Neural cell (in vitro differentiated cells): ENCODE measurements at regions not wholly inside any gene's neighbourhood (a gene's known extent, or its start where the extent isn't known, plus 50 kb on each side); places are given as distances from the start of the nearest gene placed in this dataset.

ENCODE experiments used
- H2AFZ ChIP-seq: fragments of 200-600, 300-800 bp; sonication (generic), shearing (Covaris generic); 2 replicates; pipeline ENCODE4 v1.6.0; 2014; ENCODE audit warnings: low read depth, mild to moderate bottlenecking, antibody characterized with exemption, low read length, moderate library complexity
- H3F3A ChIP-seq: fragments of 200-600 bp; shearing (Covaris generic); 2 replicates; pipeline ENCODE4 v1.6.1; 2016; ENCODE audit warnings: mild to moderate bottlenecking, moderate library complexity, mixed read lengths, antibody characterized with exemption, low read length; ENCODE audit not compliant: insufficient read depth, poor library complexity, severe bottlenecking
- H3K27ac ChIP-seq: fragments of 200-600, 300-800 bp; sonication (generic), shearing (Covaris generic); 2 replicates; pipeline ENCODE4 v1.5.1; 2014; ENCODE audit warnings: mild to moderate bottlenecking, low read length, moderate library complexity
- H3K27me3 ChIP-seq: fragments of 300-800, 200-600 bp; sonication (generic), shearing (Covaris generic); 2 replicates; pipeline ENCODE4 v1.6.0; 2014; ENCODE audit warnings: mild to moderate bottlenecking, low read depth, low read length, moderate library complexity; ENCODE audit not compliant: insufficient read depth
- H3K36me3 ChIP-seq: fragments of 300-800, 200-600 bp; sonication (generic), shearing (Covaris generic); 2 replicates; pipeline ENCODE4 v1.5.1; 2014; ENCODE audit warnings: mild to moderate bottlenecking, antibody characterized with exemption, low read length, moderate library complexity; ENCODE audit not compliant: insufficient read depth
- H3K4me2 ChIP-seq: fragments of 300-800, 200-600 bp; sonication (generic), shearing (Covaris generic); 2 replicates; pipeline ENCODE4 v1.6.0; 2014; ENCODE audit warnings: mild to moderate bottlenecking, low read length
- H3K4me3 ChIP-seq: fragments of 300-800, 200-600 bp; sonication (generic), shearing (Covaris generic); 2 replicates; pipeline ENCODE4 v1.5.1; 2014; ENCODE audit warnings: mild to moderate bottlenecking, low read length, moderate library complexity
- H3K79me2 ChIP-seq: fragments of 200-600 bp; shearing (Covaris generic); replicated peaks from 2 replicates; pipeline ENCODE4 v1.6.0; 2014; ENCODE audit warnings: mild to moderate bottlenecking, low read length, moderate library complexity; ENCODE audit not compliant: insufficient read depth
- H3K9ac ChIP-seq: fragments of 300-800, 200-600 bp; sonication (generic), shearing (Covaris generic); 2 replicates; pipeline ENCODE4 v1.6.1; 2016; ENCODE audit warnings: mild to moderate bottlenecking, low read length, mixed read lengths
- H3K9me2 ChIP-seq: fragments of 200-600 bp; shearing (Covaris generic); 2 replicates; pipeline ENCODE4 v1.6.1; 2016; ENCODE audit warnings: mild to moderate bottlenecking, low read length, mixed read lengths; ENCODE audit not compliant: insufficient read depth
- H3K9me3 ChIP-seq: fragments of 200-600, 300-800 bp; sonication (generic), shearing (Covaris generic); 2 replicates; pipeline ENCODE4 v1.6.1; 2016; ENCODE audit warnings: mild to moderate bottlenecking, mixed run types, low read length, moderate library complexity, mixed read lengths
- H4K20me1 ChIP-seq: fragments of 200-600 bp; shearing (Covaris generic); 2 replicates; pipeline ENCODE4 v1.6.1; 2016; ENCODE audit warnings: mild to moderate bottlenecking, mixed run types; ENCODE audit not compliant: insufficient read depth
- CTCF ChIP-seq: fragments of 450-650 bp; IDR thresholded peaks from 2 replicates; pipeline ENCODE4 v1.5.1; 2014; ENCODE audit warnings: antibody characterized with exemption, mild to moderate bottlenecking, moderate library complexity; ENCODE audit not compliant: poor library complexity, severe bottlenecking
- EP300 ChIP-seq: fragments of 450-650 bp; conservative IDR thresholded peaks from 2 replicates; pipeline ENCODE4 v1.6.1; 2014; ENCODE audit warnings: antibody characterized with exemption, mild to moderate bottlenecking, moderate library complexity; ENCODE audit not compliant: poor library complexity, severe bottlenecking
- EZH2 ChIP-seq: fragments of 200-600, 300-800 bp; shearing (Covaris generic), sonication (generic); IDR thresholded peaks from 2 replicates; pipeline ENCODE4 v1.6.1; 2014; ENCODE audit warnings: antibody characterized with exemption, low read length, borderline replicate concordance, mild to moderate bottlenecking; ENCODE audit not compliant: insufficient read depth, poor library complexity, severe bottlenecking
- MXI1 ChIP-seq: fragments of 450-650 bp; conservative IDR thresholded peaks from 2 replicates; pipeline ENCODE4 v1.6.1; 2014; ENCODE audit warnings: antibody characterized with exemption, mild to moderate bottlenecking; ENCODE audit not compliant: poor library complexity, severe bottlenecking
- POLR2AphosphoS5 ChIP-seq: IDR thresholded peaks from 2 replicates; pipeline ENCODE4 v1.6.1; 2012
- RAD21 ChIP-seq: fragments of 450-650 bp; conservative IDR thresholded peaks from 2 replicates; pipeline ENCODE4 v1.6.1; 2014; ENCODE audit warnings: antibody characterized with exemption, mild to moderate bottlenecking, moderate library complexity
- SMC3 ChIP-seq: fragments of 450-650 bp; conservative IDR thresholded peaks from 2 replicates; pipeline ENCODE4 v1.6.1; 2014; ENCODE audit warnings: antibody characterized with exemption, mild to moderate bottlenecking, moderate library complexity; ENCODE audit not compliant: poor library complexity
- TAF1 ChIP-seq: IDR thresholded peaks from 2 replicates; pipeline ENCODE4 v1.6.1; 2012; ENCODE audit warnings: low read depth
- TF ChIP-seq, protein P1 (sequence below): IDR thresholded peaks from 2 replicates; pipeline ENCODE4 v1.6.1; 2012; ENCODE audit warnings: borderline replicate concordance

- no peak overlapping the region for H2AFZ ChIP-seq
- TF ChIP-seq RAD21 (no peak), SMC3 (no peak), EP300 (no peak), TAF1 (no peak), CTCF (no peak), POLR2AphosphoS5 (no peak), MXI1 (no peak), EZH2 (no peak)
- TF ChIP-seq, protein P1, sequence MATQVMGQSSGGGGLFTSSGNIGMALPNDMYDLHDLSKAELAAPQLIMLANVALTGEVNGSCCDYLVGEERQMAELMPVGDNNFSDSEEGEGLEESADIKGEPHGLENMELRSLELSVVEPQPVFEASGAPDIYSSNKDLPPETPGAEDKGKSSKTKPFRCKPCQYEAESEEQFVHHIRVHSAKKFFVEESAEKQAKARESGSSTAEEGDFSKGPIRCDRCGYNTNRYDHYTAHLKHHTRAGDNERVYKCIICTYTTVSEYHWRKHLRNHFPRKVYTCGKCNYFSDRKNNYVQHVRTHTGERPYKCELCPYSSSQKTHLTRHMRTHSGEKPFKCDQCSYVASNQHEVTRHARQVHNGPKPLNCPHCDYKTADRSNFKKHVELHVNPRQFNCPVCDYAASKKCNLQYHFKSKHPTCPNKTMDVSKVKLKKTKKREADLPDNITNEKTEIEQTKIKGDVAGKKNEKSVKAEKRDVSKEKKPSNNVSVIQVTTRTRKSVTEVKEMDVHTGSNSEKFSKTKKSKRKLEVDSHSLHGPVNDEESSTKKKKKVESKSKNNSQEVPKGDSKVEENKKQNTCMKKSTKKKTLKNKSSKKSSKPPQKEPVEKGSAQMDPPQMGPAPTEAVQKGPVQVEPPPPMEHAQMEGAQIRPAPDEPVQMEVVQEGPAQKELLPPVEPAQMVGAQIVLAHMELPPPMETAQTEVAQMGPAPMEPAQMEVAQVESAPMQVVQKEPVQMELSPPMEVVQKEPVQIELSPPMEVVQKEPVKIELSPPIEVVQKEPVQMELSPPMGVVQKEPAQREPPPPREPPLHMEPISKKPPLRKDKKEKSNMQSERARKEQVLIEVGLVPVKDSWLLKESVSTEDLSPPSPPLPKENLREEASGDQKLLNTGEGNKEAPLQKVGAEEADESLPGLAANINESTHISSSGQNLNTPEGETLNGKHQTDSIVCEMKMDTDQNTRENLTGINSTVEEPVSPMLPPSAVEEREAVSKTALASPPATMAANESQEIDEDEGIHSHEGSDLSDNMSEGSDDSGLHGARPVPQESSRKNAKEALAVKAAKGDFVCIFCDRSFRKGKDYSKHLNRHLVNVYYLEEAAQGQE, result no peak
Observed at GRCh38 chr2:105175231-105175630, 66.3 kb upstream of the GPR45 start.

GRCh38 chr2:105176429-105176828 is 65.1 kb upstream of the GPR45 start:
- no peak for TF ChIP-seq EZH2
- TF ChIP-seq SMC3, result no peak
- TF ChIP-seq EP300, result no peak
- no peak for TF ChIP-seq MXI1
- no peak for TF ChIP-seq CTCF
- TF ChIP-seq POLR2AphosphoS5, result no peak
- TF ChIP-seq, protein P1, result no peak
- TF ChIP-seq RAD21, result no peak
- TF ChIP-seq TAF1, result no peak
- Histone ChIP-seq H4K20me1 (no peaks in the 10 kb centered on the region), H2AFZ (no peak overlapping the region), H3K36me3 (no peaks in the 10 kb centered on the region), H3K9me2 (no peaks in the 10 kb centered on the region), H3K9me3 (no peaks in the 10 kb centered on the region), H3K79me2 (no peaks in the 10 kb centered on the region), H3K4me3 (no peak overlapping the region), H3K27ac (no peak overlapping the region), H3K27me3 (no peaks in the 10 kb centered on the region), H3F3A (no peaks in the 10 kb centered on the region), H3K4me2 (no peak overlapping the region), H3K9ac (no peak overlapping the region)

More at GRCh38 chr2:105175231-105175630, 66.3 kb upstream of the GPR45 start:
- Histone ChIP-seq H3K4me2 (no peak overlapping the region), H3K79me2 (no peaks in the 10 kb centered on the region), H3K9ac (no peak overlapping the region), H3F3A (no peaks in the 10 kb centered on the region), H3K9me3 (no peaks in the 10 kb centered on the region), H4K20me1 (no peaks in the 10 kb centered on the region), H3K27me3 (no peaks in the 10 kb centered on the region), H3K4me3 (no peak overlapping the region), H3K36me3 (no peaks in the 10 kb centered on the region), H3K27ac (no peak overlapping the region), H3K9me2 (no peaks in the 10 kb centered on the region)
